GM19351 (cell line): ENCODE measurements at regions not wholly inside any gene's neighbourhood (a gene's known extent, or its start where the extent isn't known, plus 50 kb on each side); places are given as distances from the start of the nearest gene placed in this dataset.

ENCODE experiments used
- ATAC-seq: cut with Tn5 transposase; IDR thresholded peaks from one replicate; pipeline ENCODE4 v1.9.1; 2021; ENCODE audit warnings: mild to moderate bottlenecking, moderate library complexity; ENCODE audit not compliant: unreplicated experiment

DNA sequence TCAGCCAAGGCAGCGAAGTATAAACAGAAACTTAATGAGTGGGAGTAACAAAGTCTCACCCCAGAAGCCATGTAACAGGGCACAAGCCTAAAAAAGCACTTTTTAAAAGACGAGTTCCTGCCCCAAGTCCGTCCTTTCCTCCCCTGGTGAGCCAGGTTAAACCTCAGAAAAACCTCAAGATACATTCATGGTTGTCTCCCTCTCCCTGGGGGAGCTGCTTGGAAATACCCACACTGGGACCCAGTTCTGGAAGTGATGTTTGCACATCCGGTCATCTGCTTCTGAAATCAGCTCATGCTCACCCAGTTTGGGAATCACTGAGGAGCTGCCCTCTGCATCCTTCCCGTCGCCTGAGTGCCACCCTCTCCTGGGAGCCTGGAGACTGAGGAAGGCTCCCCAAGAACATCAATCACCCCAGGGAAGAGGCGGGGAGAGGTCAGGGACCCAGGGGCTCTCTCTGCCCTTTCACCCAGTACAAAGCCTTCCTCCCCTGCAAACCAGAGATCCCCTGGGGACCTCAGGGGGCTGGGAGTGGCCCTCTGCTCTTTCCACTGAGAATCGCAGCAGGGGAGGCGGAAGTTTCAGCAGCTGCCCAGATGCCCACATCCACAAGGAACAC, 150.6 kb upstream of the AGAP1 start:
- ATAC-seq, result no peak

GRCh38 chr2:235343869-235344268, 150.0 kb upstream of the AGAP1 start:
- no peak for ATAC-seq

DNA sequence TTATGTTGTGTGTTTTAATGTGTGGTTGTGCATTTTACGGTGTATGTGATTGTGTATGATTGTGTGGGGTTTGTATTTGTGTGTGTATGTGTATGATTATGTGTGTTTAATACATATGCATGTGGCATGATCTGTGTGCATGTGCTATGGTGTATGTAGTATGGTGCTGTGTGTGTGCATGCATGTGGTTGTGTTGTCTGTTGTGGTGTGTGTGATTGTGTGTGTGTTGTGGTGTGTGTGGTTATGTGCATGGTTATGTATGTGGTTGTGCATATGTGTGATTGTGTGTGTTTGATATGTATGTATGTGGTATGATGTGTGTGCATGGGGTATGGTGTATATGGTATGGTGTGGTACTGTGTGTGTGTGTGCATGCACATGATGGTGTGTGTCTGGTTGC, 148.1 kb upstream of the AGAP1 start:
- no peak for ATAC-seq

DNA sequence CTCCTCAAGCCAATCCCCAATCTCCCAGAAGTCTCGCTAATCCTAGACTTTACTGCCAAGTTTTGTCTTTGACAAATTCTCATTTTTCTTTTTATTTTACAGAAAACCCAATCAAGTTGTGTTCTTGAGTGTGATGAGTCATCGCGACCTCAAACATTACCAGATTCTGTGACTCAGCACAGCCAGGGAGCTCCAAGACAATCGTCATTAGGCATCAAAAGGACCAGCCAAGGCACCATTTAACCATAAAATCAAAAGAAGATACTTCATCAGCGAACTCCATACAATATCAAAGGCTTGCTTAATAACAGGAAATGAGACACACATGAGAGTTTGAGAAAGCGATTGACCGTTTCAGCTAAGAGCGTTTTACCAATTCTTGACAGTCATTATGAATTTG, 146.2 kb upstream of the AGAP1 start:
- no peak for ATAC-seq

- no peak for ATAC-seq
These were observed 145.5 kb upstream of the AGAP1 start for GRCh38 chr2:235348329-235348728.

- ATAC-seq, result no peak
These were observed 143.6 kb upstream of the AGAP1 start for GRCh38 chr2:235350234-235350633.

DNA sequence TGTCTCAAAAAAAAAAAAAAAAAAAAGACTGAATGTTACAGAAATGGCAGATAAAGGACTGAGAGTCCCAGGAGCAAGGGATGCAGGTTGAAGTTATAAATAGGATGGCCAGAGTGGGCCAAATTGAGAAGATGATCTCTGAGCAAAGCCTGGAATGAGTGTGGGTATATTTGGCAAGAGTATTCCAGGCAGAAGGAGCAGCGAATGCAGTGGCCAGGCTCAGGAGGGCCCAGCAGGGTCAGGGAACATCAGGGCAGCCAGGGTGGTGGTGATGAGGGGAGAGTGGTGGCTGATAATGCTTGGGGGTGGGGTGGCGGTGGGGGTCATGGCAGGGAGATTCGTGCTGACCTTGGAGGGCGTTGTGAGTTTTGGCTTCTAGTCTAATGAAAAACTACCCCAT, 141.3 kb upstream of the AGAP1 start:
- ATAC-seq, result no peak

DNA sequence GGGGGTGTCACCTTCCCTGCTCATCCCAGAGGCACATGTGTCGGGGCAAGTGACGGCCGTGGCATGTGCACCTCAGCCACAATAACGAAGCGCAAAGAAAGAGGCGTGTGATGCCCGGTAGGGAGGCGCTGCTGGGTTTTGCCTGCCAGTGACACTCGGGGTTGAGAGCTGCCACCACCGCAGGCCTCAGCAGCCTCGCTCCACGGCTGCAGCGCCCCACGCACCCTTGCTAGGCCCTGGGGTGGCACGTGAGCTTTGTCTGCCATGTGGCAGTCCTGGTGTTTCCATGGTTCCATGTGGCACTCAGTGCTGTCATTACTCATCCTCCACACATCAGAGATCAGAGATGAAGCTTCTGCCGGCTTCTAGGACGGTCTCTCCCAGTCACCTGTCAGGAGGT, 136.0 kb upstream of the AGAP1 start:
- no peak for ATAC-seq

GRCh38 chr2:235358981-235359471, 134.8 kb upstream of the AGAP1 start:
- ATAC-seq, result no peak

GRCh38 chr2:235360446-235360845, 133.4 kb upstream of the AGAP1 start:
- no peak for ATAC-seq

DNA sequence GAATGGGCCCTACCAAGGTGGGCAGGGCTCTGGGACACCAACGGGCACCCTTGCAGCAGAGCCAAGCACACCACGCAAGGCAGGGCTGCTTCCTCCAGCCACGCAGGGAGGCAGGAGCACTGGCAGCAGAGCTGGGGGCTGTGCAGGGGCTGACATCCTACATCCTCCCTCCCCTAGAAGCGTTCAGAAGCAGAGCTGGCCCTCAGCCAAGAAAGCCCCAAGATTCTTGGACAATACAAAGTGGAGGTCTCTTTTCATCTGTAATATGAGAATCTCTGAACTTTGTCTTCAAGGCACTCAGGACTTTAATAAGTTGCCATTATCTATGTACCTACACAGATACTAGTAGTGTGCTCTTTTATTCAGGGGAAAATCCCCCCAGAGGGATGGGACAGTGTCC, 128.1 kb upstream of the AGAP1 start:
- no peak for ATAC-seq

GRCh38 chr2:235366390-235366789, 127.5 kb upstream of the AGAP1 start:
- no peak for ATAC-seq

- ATAC-seq, result no peak
These were observed 127.0 kb upstream of the AGAP1 start for GRCh38 chr2:235366807-235367206.

GRCh38 chr2:235371018-235371417, 122.8 kb upstream of the AGAP1 start:
- ATAC-seq, result no peak

DNA sequence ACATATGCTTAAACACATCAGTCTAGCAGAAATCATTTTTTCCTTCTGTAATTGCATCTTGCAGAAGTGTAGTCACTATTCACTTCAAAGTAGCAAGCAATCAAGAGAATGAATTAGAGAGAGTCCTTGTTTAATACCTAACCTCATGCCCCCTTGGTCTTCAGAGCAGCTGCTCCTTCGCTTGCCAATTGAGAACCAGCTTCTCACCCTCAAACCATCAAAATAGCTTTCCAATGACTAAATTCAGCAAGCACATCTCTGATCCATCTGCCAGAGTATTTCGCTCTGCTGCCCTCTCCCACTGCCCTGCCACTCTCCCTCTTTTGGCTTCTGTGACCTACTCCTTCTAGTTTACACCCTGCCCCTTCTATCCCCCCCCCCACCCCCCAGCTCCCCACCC, 120.7 kb upstream of the AGAP1 start:
- no peak for ATAC-seq

DNA sequence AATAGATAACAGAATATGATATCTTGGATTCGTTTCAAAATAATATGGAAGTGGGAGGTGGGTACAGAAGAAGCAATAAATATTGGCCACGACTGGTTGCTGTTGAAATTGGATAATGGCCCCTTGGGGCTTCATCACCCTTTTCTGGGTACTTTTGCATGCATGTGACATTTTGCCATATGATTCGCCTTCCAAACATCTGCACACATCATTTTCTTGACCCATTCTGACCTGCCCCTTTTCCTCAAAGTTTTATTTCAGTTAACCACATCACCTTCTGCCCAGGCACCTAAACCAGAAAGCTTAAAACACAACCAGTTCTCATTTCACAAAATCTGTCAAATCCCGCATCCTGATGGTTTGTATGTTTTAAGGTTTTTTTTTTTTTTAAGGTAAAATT, 116.7 kb upstream of the AGAP1 start:
- no peak for ATAC-seq

DNA sequence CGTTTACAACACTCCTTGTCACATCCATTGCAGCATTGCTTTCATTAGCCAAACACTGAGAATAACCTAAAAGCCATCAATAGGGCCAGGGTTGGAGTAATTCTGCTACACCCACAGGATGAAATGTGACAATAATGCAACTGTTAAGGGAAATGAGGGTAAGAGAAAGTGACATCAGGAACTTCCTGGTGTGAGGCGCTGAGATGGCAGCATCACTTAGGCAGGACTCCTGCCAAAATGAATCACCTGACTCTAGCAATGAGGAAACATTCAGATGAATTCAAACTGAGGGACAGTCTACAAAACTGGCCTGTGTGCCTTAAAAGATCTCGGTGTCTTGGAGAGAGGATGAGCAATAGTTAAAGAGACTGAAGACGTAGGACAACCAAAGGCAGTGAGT, 115.6 kb upstream of the AGAP1 start:
- ATAC-seq, result no peak

- ATAC-seq, result no peak
These were observed 114.9 kb upstream of the AGAP1 start for GRCh38 chr2:235378944-235379343.

DNA sequence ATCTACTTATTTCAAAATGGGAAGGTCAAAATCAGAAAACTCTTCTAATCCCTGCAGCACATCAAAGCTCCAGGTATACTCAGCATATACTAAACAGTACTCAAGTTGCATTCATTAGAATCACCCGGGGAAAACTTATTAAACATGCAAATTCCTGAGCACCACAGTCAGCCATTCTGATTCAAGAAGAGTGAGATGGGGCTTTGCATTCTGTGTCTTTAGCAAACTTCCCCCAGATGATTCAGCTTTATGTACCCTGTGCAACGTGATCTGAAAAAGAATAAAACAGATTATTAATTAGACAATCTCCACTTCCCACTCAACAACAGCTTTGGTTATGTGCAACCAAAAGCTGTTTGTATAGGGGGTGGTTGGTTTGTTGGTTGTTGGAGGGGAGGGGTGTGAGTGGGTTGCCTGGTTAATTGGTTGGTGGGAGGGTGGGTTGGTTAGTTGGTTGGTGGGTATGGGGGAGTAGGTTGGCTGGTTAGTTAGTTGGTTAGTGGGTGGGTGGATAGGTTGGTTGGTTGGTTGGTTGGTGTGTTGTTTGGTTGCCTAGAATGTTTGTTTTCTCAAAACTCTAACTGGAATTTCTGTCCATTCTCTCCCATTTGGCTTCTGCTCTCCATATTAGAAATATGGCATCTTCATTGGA, 112.5 kb upstream of the AGAP1 start:
- no peak for ATAC-seq

GRCh38 chr2:235382179-235382578, 111.7 kb upstream of the AGAP1 start:
- ATAC-seq, result no peak

DNA sequence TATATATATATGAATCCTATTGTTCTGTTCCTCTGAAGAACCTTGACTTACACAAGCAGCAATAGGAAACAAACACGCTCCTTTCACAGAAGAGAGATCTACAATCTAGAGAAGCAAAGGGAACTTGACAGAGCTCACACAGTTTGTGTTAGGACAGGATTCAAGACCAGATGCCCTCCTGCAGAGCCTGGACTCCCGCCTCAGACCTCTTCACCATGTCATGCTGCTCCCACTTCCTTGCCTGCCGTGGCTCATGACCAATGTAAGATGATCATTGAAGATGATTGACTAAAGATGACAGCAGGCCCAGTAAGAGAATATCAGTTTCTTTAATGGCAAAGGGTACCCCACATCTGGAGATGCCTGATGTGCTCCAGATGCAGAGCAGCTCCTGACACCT, 111.2 kb upstream of the AGAP1 start:
- ATAC-seq, result no peak

DNA sequence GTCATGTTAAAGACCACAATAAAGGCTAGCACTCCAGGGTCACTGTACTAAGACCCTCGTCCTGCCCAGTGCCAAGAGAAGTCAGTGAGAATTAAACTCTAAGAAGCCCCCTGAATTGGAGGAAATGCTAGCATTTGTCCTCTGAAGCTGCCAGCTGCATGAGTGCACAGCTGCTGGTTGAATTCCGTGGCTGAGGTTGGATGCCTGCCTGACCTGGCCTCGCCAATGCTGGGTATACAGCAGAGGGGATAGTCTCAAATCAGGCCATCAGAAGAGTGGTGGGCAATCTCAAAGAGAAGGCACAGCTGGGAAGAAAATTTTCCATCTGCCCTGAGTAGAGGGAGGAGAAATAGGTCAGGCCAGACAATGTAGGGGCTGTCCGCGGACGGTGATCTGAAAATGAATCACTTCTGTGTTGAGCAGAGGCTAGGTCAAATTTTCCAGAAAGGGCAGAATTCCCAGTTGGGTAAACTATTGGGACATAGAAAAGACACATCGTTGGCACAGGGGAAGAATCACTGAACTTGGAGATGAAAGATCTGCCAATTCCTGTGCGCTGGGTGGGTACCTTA, 110.5 kb upstream of the AGAP1 start:
- no peak for ATAC-seq

DNA sequence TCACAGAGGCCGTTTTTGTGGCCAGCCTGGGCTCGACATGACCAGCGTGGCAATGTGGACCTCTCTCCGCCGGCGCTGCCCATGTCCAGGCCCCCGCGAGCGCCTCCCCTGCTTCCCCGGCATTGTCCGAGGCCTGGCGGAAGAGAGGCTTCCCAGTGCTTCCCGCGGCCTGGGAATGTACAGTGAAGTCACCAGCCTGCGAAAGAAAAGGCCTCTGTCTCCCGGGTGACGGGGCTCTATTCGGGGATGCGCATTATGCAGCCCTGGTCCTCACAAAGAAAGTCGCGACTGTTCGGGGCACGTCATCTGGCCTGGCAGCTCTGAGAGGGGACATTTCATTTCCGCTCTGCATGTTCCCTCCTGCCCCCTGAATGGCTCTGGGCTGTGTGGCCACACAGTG, 109.2 kb upstream of the AGAP1 start:
- ATAC-seq, result no peak
